Naive B cell (primary cell): ENCODE measurements at regions not wholly inside any gene's neighbourhood (a gene's known extent, or its start where the extent isn't known, plus 50 kb on each side); places are given as distances from the start of the nearest gene placed in this dataset.
"Not testable (repeated sequence)": the region's sequence is repeated elsewhere in the genome, so short reads cannot be mapped to it uniquely, and the experiment has no call there.

Experiments
- ATAC-seq, 2 donors: fragments of 150-1000 bp; cut with Tn5 transposase; 2 replicates each; pipeline ENCODE4 v1.10.0; 2021; ENCODE audit warnings: low read depth in 2 of 2, mild to moderate bottlenecking in 2 of 2, moderate library complexity in 2 of 2
- DNase-seq: peaks from one replicate; pipeline ENCODE4 v3.0.0; 2022
- H3K27ac Mint-ChIP-seq, 6 donors: one replicate each; pipeline ENCODE4 v1.8.0; 2020 to 2022; ENCODE audit warnings: mild to moderate bottlenecking in 6 of 6, mixed read lengths in 6 of 6, moderate library complexity in 5 of 6, inconsistent platforms in 2 of 6
- H3K27me3 Mint-ChIP-seq, 3 donors: one replicate each; pipeline ENCODE4 v1.8.0; 2021 to 2022; ENCODE audit warnings: mixed read lengths in 3 of 3, mild to moderate bottlenecking in 1 of 3
- H3K36me3 Mint-ChIP-seq, 2 donors: one replicate each; pipeline ENCODE4 v1.8.0; 2020 to 2022; ENCODE audit warnings: mixed read lengths in 2 of 2, inconsistent platforms in 1 of 2, mild to moderate bottlenecking in 1 of 2
- H3K4me1 Mint-ChIP-seq, 3 donors: one replicate each; pipeline ENCODE4 v1.8.0; 2020 to 2022; ENCODE audit warnings: mixed read lengths in 3 of 3, inconsistent platforms in 1 of 3, mild to moderate bottlenecking in 1 of 3, moderate library complexity in 1 of 3
- H3K4me3 Mint-ChIP-seq, 8 donors: one replicate each; pipeline ENCODE4 v1.8.0; 2020 to 2022; ENCODE audit warnings: mild to moderate bottlenecking in 8 of 8, mixed read lengths in 8 of 8, moderate library complexity in 8 of 8, inconsistent platforms in 2 of 8
- H3K9me3 Mint-ChIP-seq, 7 donors: one replicate each; pipeline ENCODE4 v1.8.0; 2020 to 2022; ENCODE audit warnings: mixed read lengths in 7 of 7, mild to moderate bottlenecking in 5 of 7, inconsistent platforms in 2 of 7, moderate library complexity in 1 of 7

DNA sequence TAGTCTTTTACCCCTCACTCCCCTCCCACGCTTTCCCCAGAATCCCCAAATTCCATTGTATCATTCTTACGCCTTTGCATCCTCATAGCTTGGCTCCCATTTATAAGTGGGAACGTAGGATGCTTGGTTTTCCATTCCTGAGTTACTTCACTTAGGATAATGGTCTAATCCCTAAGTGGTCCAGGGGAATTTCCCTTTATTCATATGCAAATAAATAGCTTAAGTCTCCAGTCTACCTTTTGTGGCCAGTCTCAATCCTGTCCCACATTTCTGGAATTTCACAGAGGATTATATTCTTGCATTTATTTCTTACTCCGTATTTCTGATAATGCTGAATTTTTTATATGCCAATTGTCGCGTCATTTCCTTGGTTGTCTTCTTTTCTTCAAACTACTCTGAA is 245.6 kb upstream of the DAB2 start:
- Mint-ChIP-seq H3K4me3 (no peak overlapping the region), H3K27ac (no peak overlapping the region), H3K9me3 (no peaks in the 10 kb centered on the region), H3K4me1 (no peaks in the 10 kb centered on the region), H3K36me3 (no peaks in the 10 kb centered on the region), H3K27me3 (peaks cover 0 to 10% (median 4%) of the 10 kb centered on the region in 3 donors)
- ATAC-seq (no peak), DNase-seq (no peak)

DNA sequence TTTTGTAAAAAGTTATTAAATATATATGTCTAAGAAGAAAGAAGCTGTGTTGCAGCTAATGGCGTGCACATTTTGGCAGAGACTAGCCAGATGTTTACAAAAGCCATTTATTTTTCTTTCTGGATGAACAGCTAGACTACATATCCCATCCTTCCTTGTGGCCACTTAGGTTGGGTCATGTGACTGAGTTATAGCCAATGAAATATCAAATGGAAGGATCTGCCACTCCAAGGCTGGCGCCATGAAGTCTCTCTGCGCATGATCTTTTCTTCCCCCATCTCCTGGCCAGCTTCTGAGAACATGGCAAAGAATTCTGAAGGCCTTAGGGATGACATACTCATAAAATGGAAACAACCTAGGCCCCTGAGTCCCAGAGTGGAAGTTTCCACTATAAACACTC is 244.2 kb upstream of the DAB2 start:
- Mint-ChIP-seq H3K4me1 (no peaks in the 10 kb centered on the region), H3K27ac (no peak overlapping the region), H3K9me3 (peaks cover 0 to 4% (median 0%) of the 10 kb centered on the region in 7 donors), H3K36me3 (no peaks in the 10 kb centered on the region), H3K4me3 (no peak overlapping the region), H3K27me3 (peaks cover 0 to 6% (median 0%) of the 10 kb centered on the region in 3 donors)
- no peak for DNase-seq
- no peak for ATAC-seq

DNA sequence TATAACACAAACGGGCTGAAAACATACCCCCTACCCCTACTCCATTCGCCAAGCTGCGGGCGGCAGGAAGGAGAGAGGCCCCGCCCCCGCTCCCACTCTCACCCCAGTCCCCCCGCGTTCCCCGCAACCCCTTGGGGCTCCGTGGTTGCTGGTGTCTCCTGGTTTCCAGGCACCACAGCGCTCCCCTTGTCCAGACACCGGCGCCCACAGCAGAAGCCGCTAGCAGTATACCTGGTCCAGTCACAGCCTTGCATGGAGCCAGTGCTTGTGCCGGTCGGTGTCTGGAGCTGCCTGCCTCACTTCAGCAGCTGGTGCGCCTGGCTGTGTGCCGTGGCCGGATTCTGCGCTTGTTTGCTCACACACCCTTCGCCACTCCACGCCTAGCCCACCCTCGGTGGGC is 240.5 kb upstream of the DAB2 start:
- H3K36me3 Mint-ChIP-seq: no peaks in the 10 kb centered on the region
- ATAC-seq (no peak), DNase-seq (no peak)
- no peak overlapping the region for H3K4me3 Mint-ChIP-seq
- H3K27me3 Mint-ChIP-seq: peaks cover 0 to 6% (median 0%) of the 10 kb centered on the region in 3 donors
- H3K27ac Mint-ChIP-seq: no peak overlapping the region
- H3K4me1 Mint-ChIP-seq: no peaks in the 10 kb centered on the region
- H3K9me3 Mint-ChIP-seq: peaks cover 0 to 4% (median 0%) of the 10 kb centered on the region in 7 donors

DNA sequence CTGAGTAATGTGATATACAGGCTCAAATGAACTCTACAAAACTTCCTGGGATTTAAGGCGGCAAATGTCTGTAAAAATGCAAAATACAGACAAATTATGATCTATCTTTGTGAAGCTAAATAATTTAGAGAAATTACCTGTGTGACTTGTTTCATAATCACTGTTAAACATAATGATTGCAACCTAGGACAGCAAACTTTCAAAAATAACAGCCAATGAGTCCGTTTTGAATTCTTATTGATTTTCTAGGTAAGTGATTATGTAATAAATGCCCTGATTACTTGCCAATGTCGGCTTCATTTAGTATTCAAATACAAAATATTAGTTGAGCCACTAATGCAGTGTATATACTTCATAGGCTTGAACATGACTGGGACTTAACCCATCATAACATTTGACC is 238.2 kb upstream of the DAB2 start:
- H3K4me1 Mint-ChIP-seq: no peaks in the 10 kb centered on the region
- H3K9me3 Mint-ChIP-seq: peaks cover 0 to 4% (median 0%) of the 10 kb centered on the region in 7 donors
- no peak for ATAC-seq
- H3K4me3 Mint-ChIP-seq: no peak overlapping the region
- DNase-seq: no peak
- H3K27ac Mint-ChIP-seq: no peak overlapping the region
- no peaks in the 10 kb centered on the region for H3K36me3 Mint-ChIP-seq
- peaks cover 0 to 6% (median 0%) of the 10 kb centered on the region in 3 donors for H3K27me3 Mint-ChIP-seq

DNA sequence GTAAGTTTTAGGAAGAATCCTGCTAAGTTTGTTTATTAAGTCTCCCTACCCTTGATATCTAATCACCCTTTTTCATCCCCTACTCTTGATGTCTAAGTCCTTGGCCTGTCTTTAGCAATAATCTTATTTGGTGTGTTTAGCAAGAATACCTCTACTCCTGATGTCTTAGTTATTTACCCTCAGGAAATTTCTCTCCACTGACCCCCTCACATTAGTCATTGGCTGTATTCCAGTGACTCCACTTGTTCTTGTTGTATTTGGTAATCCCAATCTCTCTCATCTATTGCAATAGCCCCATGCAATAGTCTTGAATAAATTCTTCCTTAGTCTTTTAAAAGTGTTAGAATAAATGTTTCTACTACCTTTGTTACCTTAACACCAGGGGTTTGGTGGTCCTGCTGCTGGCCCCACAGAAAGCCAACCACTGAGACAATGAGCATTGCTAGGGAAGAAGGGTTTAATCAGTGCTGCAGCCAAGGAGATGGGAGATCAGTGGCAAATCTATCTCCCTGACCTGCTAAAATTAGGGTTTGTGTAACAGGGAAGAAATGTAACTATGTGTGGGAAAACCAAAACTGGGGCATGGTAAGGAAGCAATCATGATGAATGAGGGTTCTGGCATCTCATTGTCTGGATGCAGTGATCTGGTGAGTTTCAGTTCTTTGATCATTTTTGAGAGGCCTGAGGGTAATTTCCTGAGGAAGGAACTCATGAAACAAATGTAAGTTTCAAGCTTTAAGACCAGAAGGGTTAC is 236.4 kb upstream of the DAB2 start:
- no peak overlapping the region for H3K4me3 Mint-ChIP-seq
- no peak for DNase-seq
- no peaks in the 10 kb centered on the region for H3K36me3 Mint-ChIP-seq
- H3K4me1 Mint-ChIP-seq: no peaks in the 10 kb centered on the region
- no peak overlapping the region for H3K27ac Mint-ChIP-seq
- ATAC-seq: no peak
- H3K27me3 Mint-ChIP-seq: peaks cover 0 to 4% (median 0%) of the 10 kb centered on the region in 3 donors
- peaks cover 0 to 4% (median 0%) of the 10 kb centered on the region in 7 donors for H3K9me3 Mint-ChIP-seq

DNA sequence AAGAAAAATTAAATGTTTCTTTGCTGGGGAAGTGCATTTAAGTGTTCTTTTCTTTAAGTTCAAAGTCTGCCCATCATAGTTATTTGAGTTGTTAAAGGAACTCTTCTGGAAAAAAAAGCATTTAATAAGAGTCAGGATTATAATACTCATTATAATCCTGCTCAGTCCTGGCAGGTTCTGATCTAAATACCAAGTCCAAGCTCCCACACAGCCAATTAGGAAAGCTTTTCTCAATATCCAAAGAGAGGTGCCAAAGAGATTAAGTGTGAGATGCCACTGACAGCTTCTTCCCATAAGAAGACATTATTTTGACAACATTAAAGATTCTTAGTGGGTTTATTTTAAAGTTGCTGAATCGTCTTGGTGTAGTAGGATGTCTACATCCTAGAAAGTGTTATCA is 235.2 kb upstream of the DAB2 start:
- no peak overlapping the region for H3K4me3 Mint-ChIP-seq
- no peak overlapping the region for H3K27ac Mint-ChIP-seq
- ATAC-seq (no peak), DNase-seq (no peak)
- peaks cover 0 to 8% (median 0%) of the 10 kb centered on the region in 3 donors for H3K27me3 Mint-ChIP-seq
- H3K36me3 Mint-ChIP-seq: no peaks in the 10 kb centered on the region
- peaks cover 0 to 4% (median 0%) of the 10 kb centered on the region in 7 donors for H3K9me3 Mint-ChIP-seq
- H3K4me1 Mint-ChIP-seq: no peaks in the 10 kb centered on the region

DNA sequence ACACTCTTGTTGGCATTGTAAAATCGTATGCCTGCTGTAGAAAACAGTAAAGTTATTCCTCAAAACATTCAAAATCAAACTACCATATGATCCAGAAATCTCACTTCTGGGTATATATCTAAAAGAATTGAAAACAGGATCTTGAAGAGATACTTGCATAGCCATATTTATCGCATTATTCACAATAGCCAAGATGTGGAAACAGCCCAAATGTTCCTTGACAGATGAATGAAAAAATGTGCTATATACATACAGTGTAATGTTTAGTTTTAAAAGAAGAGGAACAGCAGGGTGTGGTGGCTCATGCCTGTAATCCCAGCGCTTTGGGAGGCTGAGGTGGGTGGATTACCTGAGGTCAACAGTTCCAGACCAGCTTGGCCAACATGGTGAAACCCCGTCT is 234.1 kb upstream of the DAB2 start:
- ATAC-seq: no peak
- H3K27me3 Mint-ChIP-seq: peaks cover 0 to 8% (median 0%) of the 10 kb centered on the region in 3 donors
- H3K9me3 Mint-ChIP-seq: no peaks in the 10 kb centered on the region
- H3K4me1 Mint-ChIP-seq: no peaks in the 10 kb centered on the region
- H3K27ac Mint-ChIP-seq: no peak overlapping the region
- H3K36me3 Mint-ChIP-seq: no peaks in the 10 kb centered on the region
- H3K4me3 Mint-ChIP-seq: no peak overlapping the region
- no peak for DNase-seq

DNA sequence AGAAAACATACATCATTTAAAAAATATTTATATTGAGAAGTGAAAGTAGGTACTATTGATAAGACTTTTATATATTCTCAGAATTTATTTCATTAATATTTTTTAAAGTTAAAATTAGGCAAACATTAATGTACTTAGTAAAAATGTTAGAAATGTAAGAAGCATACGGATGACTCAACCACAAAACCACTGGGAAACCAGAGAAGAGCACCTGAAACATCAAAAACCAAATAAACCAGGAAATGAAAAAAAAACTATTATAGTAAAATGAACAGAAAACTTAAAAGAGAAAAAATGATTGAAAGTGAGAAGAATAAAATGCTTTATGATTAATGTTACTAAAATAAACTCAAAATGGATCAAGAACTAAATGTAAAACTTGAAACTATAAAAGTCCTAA is 233.2 kb upstream of the DAB2 start:
- Mint-ChIP-seq H3K9me3 (peaks cover 0 to 7% (median 0%) of the 10 kb centered on the region in 7 donors), H3K27ac (no peak overlapping the region), H3K36me3 (no peaks in the 10 kb centered on the region), H3K4me3 (no peak overlapping the region), H3K27me3 (peaks cover 0 to 8% (median 4%) of the 10 kb centered on the region in 3 donors), H3K4me1 (no peaks in the 10 kb centered on the region)
- ATAC-seq: no peak
- DNase-seq: no peak

DNA sequence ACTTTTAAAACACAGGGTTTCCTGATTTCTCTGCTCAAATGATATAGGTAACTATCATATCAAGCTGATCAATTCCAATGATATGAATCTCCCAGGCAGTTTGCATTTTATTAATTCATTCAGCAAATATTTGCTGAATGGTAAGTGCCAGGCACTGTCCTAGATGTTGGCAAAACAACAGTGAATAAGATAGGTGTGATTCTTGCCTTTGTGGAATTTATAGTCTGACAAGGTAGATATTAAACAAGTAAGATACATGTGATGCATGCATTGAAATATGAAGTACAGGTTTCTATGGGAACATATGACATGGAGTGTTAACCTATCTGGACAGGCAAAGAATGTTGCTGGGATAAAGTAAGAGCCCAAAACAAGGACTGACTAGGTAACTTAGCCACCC is 231.8 kb upstream of the DAB2 start:
- ATAC-seq (no peak), DNase-seq (no peak)
- H3K27me3 Mint-ChIP-seq: peaks cover 0 to 8% (median 8%) of the 10 kb centered on the region in 3 donors
- no peak overlapping the region for H3K27ac Mint-ChIP-seq
- H3K4me1 Mint-ChIP-seq: no peaks in the 10 kb centered on the region
- peaks cover 0 to 12% (median 0%) of the 10 kb centered on the region in 7 donors for H3K9me3 Mint-ChIP-seq
- no peak overlapping the region for H3K4me3 Mint-ChIP-seq
- H3K36me3 Mint-ChIP-seq: no peaks in the 10 kb centered on the region

DNA sequence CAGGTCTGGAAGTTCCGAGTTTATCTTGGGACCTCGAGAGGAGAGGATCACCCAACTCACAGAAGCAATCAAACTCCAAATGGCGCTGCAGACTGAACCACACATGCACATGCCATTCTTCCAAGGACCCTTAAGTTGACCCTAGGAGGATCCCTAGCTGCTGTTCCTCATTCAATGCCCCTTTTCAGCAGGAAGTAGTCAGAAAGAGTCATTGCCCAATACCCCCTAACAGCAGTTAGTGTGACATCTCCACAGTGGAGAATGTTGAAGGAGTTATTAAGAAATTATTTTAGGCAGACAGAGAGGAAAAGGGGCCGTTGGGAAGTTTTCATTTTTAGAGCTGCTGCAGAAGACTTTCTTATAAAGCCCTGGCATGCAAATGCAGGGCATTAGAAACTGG is 229.9 kb upstream of the DAB2 start:
- DNase-seq: no peak
- peaks cover 0 to 12% (median 0%) of the 10 kb centered on the region in 7 donors for H3K9me3 Mint-ChIP-seq
- H3K27me3 Mint-ChIP-seq: peaks cover 0 to 8% (median 8%) of the 10 kb centered on the region in 3 donors
- H3K4me1 Mint-ChIP-seq: no peaks in the 10 kb centered on the region
- H3K27ac Mint-ChIP-seq: no peak overlapping the region
- H3K4me3 Mint-ChIP-seq: no peak overlapping the region
- ATAC-seq: no peak
- no peaks in the 10 kb centered on the region for H3K36me3 Mint-ChIP-seq

DNA sequence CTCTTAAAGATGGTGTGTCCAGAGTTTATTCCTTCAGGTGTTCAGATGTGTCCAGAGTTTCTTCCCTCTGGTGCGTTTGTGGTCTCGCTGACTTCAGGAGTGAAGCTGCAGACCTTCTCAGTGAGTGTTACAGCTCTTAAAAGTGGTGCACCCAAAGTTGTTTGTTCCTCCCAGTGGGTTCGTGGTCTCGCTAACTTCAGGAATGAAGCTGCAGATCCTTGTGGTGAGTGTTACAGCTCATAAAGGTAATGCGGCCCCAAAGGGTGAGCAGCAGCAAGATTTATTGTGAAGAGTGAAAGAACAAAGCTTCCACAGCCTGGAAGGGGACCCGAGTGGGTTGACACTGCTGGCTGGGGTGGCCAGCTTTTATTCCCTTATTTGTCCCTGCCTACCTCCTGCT is 227.7 kb upstream of the DAB2 start:
- not testable (repeated sequence) for DNase-seq, H3K4me3 Mint-ChIP-seq, H3K27me3 Mint-ChIP-seq, ATAC-seq, H3K4me1 Mint-ChIP-seq, H3K27ac Mint-ChIP-seq, H3K36me3 Mint-ChIP-seq
- H3K9me3 Mint-ChIP-seq: peaks cover 0 to 12% (median 0%) of the 10 kb centered on the region in 7 donors

DNA sequence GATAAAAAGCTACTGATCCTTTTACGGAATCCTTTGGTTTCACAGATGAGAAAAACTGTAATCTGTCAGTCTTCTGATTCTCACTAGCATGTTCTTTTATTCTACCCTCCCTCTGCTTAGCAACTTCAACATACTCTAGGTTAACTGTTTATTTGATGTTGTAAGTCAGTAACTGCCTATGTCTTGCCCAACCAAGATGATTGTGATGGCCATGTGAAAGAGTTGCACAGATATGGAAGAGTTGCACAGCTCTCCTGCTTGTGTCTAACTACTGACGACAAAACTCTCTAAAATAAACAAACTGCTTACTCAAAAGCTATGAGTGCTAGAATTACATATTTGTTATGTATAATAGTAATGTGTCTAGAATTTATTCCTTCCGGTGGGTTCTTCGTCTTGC is 227.3 kb upstream of the DAB2 start:
- Mint-ChIP-seq H3K9me3 (peaks cover 0 to 12% (median 0%) of the 10 kb centered on the region in 7 donors), H3K27ac (no peak overlapping the region), H3K36me3 (no peaks in the 10 kb centered on the region), H3K27me3 (peaks cover 0 to 8% (median 8%) of the 10 kb centered on the region in 3 donors), H3K4me3 (no peak overlapping the region), H3K4me1 (no peaks in the 10 kb centered on the region)
- DNase-seq (no peak), ATAC-seq (no peak)

DNA sequence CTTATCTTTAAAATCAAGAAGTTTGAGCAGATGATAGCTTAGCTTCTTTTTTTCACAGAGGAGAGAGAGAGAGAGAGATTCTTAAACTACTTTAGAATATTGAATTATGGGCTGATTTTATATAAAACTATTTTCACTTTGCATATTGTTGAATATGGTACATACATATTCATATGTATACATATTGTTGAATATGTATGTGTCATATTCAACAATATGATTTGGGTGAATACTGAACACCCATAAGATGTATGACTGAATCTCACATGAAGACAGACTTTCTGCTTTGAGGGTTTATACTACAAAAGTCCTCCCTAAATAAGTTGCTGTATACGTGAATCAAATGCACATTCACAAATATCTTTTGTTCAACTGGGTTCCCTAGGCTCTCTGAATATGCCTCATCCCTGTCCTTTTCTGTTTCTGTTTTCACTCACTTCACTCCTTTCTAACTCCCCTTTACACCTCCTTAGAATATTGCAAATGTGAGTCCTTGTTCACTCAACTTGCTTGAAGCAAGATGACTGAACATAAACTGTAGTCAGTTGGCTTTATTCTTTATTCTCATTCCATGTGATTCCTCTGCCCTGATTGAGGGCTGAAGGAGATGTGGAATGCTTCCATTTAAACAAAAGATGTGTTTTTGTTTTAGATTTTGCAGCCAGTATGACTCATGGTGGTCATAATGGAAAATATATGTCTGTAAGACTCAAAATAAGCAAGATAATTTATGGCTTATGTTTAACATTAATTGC is 225.4 kb upstream of the DAB2 start:
- H3K4me1 Mint-ChIP-seq: no peaks in the 10 kb centered on the region
- H3K36me3 Mint-ChIP-seq: no peaks in the 10 kb centered on the region
- ATAC-seq (no peak), DNase-seq (no peak)
- H3K27ac Mint-ChIP-seq: no peak overlapping the region
- peaks cover 0 to 12% (median 0%) of the 10 kb centered on the region in 7 donors for H3K9me3 Mint-ChIP-seq
- H3K27me3 Mint-ChIP-seq: peaks cover 0 to 13% (median 0%) of the 10 kb centered on the region in 3 donors
- H3K4me3 Mint-ChIP-seq: no peak overlapping the region

DNA sequence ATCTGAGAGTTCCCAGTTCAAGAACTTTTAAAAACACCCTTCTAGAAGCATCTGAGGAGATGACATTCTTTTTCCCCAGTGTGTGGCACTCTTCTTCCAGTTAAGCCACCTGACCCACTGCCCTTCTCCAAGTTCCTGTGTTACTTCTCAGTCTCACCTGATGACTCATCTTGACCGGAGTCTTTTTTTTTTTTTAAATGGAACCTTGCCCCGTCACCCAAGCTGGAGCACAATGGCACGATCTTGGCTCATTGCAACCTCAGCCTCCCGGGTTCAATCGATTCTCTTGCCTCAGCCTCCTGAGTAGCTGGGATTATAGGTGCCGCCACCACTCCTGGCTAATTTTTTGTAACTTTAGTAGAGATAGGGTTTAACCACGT is 224.1 kb upstream of the DAB2 start:
- Mint-ChIP-seq H3K4me3 (no peak overlapping the region), H3K36me3 (no peaks in the 10 kb centered on the region), H3K27ac (no peak overlapping the region), H3K27me3 (peaks cover 0 to 19% (median 4%) of the 10 kb centered on the region in 3 donors), H3K9me3 (peaks cover 0 to 12% (median 0%) of the 10 kb centered on the region in 7 donors), H3K4me1 (no peaks in the 10 kb centered on the region)
- ATAC-seq (no peak), DNase-seq (no peak)
